BE2C (cell line): ENCODE measurements at regions not wholly inside any gene's neighbourhood (a gene's known extent, or its start where the extent isn't known, plus 50 kb on each side); places are given as distances from the start of the nearest gene placed in this dataset.

ENCODE experiments used
- DNase-seq: peaks from one replicate; pipeline ENCODE4 v3.0.0-alpha.2; 2020
- H3K27me3 ChIP-seq: fragments of 250-450 bp; sonication (Bioruptor Pico); 2 replicates; pipeline ENCODE4 v1.5.1; 2020; ENCODE audit warnings: mild to moderate bottlenecking
- H3K36me3 ChIP-seq: fragments of 250-450 bp; sonication (Bioruptor Pico); 2 replicates; pipeline ENCODE4 v1.5.1; 2020; ENCODE audit warnings: mild to moderate bottlenecking
- H3K4me1 ChIP-seq: fragments of 250-450 bp; sonication (Bioruptor Pico); 2 replicates; pipeline ENCODE4 v1.5.1; 2020
- H3K4me3 ChIP-seq: 2 replicates; pipeline ENCODE4 v1.5.1; 2011; ENCODE audit warnings: low read depth, low read length
- H3K9me3 ChIP-seq: fragments of 250-450 bp; sonication (Bioruptor Pico); 2 replicates; pipeline ENCODE4 v1.5.1; 2020
- CTCF ChIP-seq: IDR thresholded peaks from 2 replicates; pipeline ENCODE4 v1.5.1; 2012; ENCODE audit warnings: mild to moderate bottlenecking, low read depth, low read length

GRCh38 chr2:192357217-192357616, 162.5 kb upstream of the TMEFF2 start:
- no peaks in the 10 kb centered on the region for H3K4me1 ChIP-seq
- no peaks in the 10 kb centered on the region for H3K9me3 ChIP-seq
- DNase-seq, result no peak
- no peak for TF ChIP-seq CTCF
- no peaks in the 10 kb centered on the region for H3K36me3 ChIP-seq
- H3K4me3 ChIP-seq, result no peak overlapping the region
- no peaks in the 10 kb centered on the region; the same call in 1 of the 2 replicates for H3K27me3 ChIP-seq

- Histone ChIP-seq H3K27me3 (no peaks in the 10 kb centered on the region; the same call in 1 of the 2 replicates), H3K4me3 (no peak overlapping the region), H3K9me3 (no peaks in the 10 kb centered on the region), H3K36me3 (no peaks in the 10 kb centered on the region), H3K4me1 (no peaks in the 10 kb centered on the region)
- TF ChIP-seq CTCF, result no peak
- no peak for DNase-seq
These were observed 159.9 kb upstream of the TMEFF2 start for GRCh38 chr2:192354512-192355244.

- no peaks in the 10 kb centered on the region for H3K4me1 ChIP-seq
- no peak for TF ChIP-seq CTCF
- no peaks in the 10 kb centered on the region for H3K9me3 ChIP-seq
- no peaks in the 10 kb centered on the region for H3K36me3 ChIP-seq
- H3K27me3 ChIP-seq, result no peaks in the 10 kb centered on the region
- DNase-seq, result no peak
- no peak overlapping the region for H3K4me3 ChIP-seq
These were observed 152.8 kb upstream of the TMEFF2 start for GRCh38 chr2:192347542-192347941.

GRCh38 chr2:192345287-192345686, 150.6 kb upstream of the TMEFF2 start:
- H3K4me1 ChIP-seq, result no peaks in the 10 kb centered on the region
- no peak for DNase-seq
- H3K27me3 ChIP-seq, result no peaks in the 10 kb centered on the region
- no peaks in the 10 kb centered on the region for H3K9me3 ChIP-seq
- H3K36me3 ChIP-seq, result no peaks in the 10 kb centered on the region
- no peak overlapping the region for H3K4me3 ChIP-seq
- no peak for TF ChIP-seq CTCF

- H3K36me3 ChIP-seq, result no peaks in the 10 kb centered on the region
- no peaks in the 10 kb centered on the region for H3K9me3 ChIP-seq
- H3K27me3 ChIP-seq, result peaks cover 3% of the 10 kb centered on the region; the same call in 1 of the 2 replicates
- H3K4me1 ChIP-seq, result no peaks in the 10 kb centered on the region
- no peak for TF ChIP-seq CTCF
- no peak for DNase-seq
- H3K4me3 ChIP-seq, result no peak overlapping the region
These were observed 138.9 kb upstream of the TMEFF2 start for GRCh38 chr2:192333642-192334041.

GRCh38 chr2:192328297-192328696, 133.6 kb upstream of the TMEFF2 start:
- Histone ChIP-seq H3K9me3 (no peaks in the 10 kb centered on the region), H3K4me3 (no peak overlapping the region)
- no peak for DNase-seq

More at GRCh38 chr2:192328297-192328696, 133.6 kb upstream of the TMEFF2 start:
- Histone ChIP-seq H3K4me1 (no peaks in the 10 kb centered on the region), H3K36me3 (no peaks in the 10 kb centered on the region), H3K27me3 (no peaks in the 10 kb centered on the region)
- TF ChIP-seq CTCF, result no peak
